Gastrocnemius medialis (tissue), 4 donors: ENCODE measurements at regions not wholly inside any gene's neighbourhood (a gene's known extent, or its start where the extent isn't known, plus 50 kb on each side); places are given as distances from the start of the nearest gene placed in this dataset.

ENCODE experiments used
- ATAC-seq, 2 donors: fragments of 150-250 bp; one replicate each; pipeline ENCODE4 v1.9.1; 2016
- DNase-seq, 2 donors: peaks; one replicate each; pipeline ENCODE4 v3.0.0-alpha.2; 2019
- H3K27ac ChIP-seq, 4 donors: fragments of 200-600 bp; sonication (generic); 1 replicate in 1 of 4; 2 replicates in 3 of 4; pipeline ENCODE4 v1.5.1; 2016 to 2018; ENCODE audit warnings: mild to moderate bottlenecking in 2 of 4, moderate library complexity in 1 of 4
- H3K27me3 ChIP-seq, 3 donors: fragments of 200-600 bp; sonication (generic) in 2 of 3; 1 replicate in 1 of 3; 2 replicates in 2 of 3; pipeline versions ENCODE4 v1.5.1 to v1.6.0; 2016 to 2019; ENCODE audit warnings: mild to moderate bottlenecking in 1 of 3, moderate library complexity in 1 of 3
- H3K36me3 ChIP-seq, 2 donors: fragments of 200-600 bp; sonication (generic) in 1 of 2; one replicate each; pipeline ENCODE4 v1.5.1; 2017 to 2018
- H3K4me1 ChIP-seq, 2 donors: fragments of 200-600 bp; sonication (generic) in 1 of 2; one replicate each; pipeline ENCODE4 v1.5.1; 2016 to 2017; ENCODE audit warnings: mild to moderate bottlenecking in 2 of 2
- H3K4me3 ChIP-seq, 4 donors: fragments of 200-600 bp; sonication (generic) in 3 of 4; 1 replicate in 1 of 4; 2 replicates in 3 of 4; pipeline ENCODE4 v1.5.1; 2016 to 2019; ENCODE audit warnings: mild to moderate bottlenecking in 2 of 4
- H3K9me3 ChIP-seq, 3 donors: fragments of 200-600 bp; sonication (generic) in 2 of 3; 1 replicate in 1 of 3; 2 replicates in 2 of 3; pipeline ENCODE4 v1.5.1; 2016 to 2019
- CTCF ChIP-seq, 5 experiments: fragments of 450-650 bp in 3 of 5; fragments of 200-600 bp in 2 of 5; sonication (generic) in 2 of 5; IDR thresholded peaks in 4 of 5; conservative IDR thresholded peaks in 1 of 5; 1 replicate in 4 of 5; 2 replicates in 1 of 5; pipeline ENCODE4 v1.5.1; 2016 to 2019; ENCODE audit warnings: antibody characterized with exemption in 5 of 5, mild to moderate bottlenecking in 3 of 5, moderate library complexity in 3 of 5
- POLR2A ChIP-seq, 2 donors: fragments of 450-650 bp; IDR thresholded peaks; one replicate each; pipeline ENCODE4 v1.6.1; 2017; ENCODE audit warnings: antibody characterized with exemption in 2 of 2, mild to moderate bottlenecking in 2 of 2, moderate library complexity in 2 of 2
- in situ Hi-C, 4 donors: fragments of 200-750 bp; cut with MboI; loops; one replicate each; pipeline versions ENCODE4 v1.15.0 to v1.8.0; 2017; ENCODE audit warnings: low sequenced_read_pairs in 4 of 4
- intact Hi-C: fragments of 100-400 bp; cut with DNase I; formaldehyde crosslinking; loops from one replicate; pipeline ENCODE4 v1.15.1; 2023; ENCODE audit warnings: low total_unique reads

- no peak for ATAC-seq
- in situ Hi-C loops = no loop called here
- no peaks in the 10 kb centered on the region for H3K9me3 ChIP-seq
Observed at GRCh38 chr11:95294701-95295100, 63.7 kb upstream of the SESN3 start.

GRCh38 chr11:95293116-95293515, 62.1 kb upstream of the SESN3 start:
- Histone ChIP-seq H3K9me3 (no peaks in the 10 kb centered on the region), H3K27me3 (no peaks in the 10 kb centered on the region), H3K27ac (no peak overlapping the region), H3K36me3 (no peaks in the 10 kb centered on the region), H3K4me1 (no peaks in the 10 kb centered on the region), H3K4me3 (no peak overlapping the region)
- intact Hi-C loops (no loop called here), in situ Hi-C loops (no loop called here)
- TF ChIP-seq POLR2A (IDR thresholded peaks at IDR 0.05) (no peak), CTCF (IDR thresholded peaks at IDR 0.05 in 4 of 5, conservative IDR thresholded peaks at IDR 0.05 in 1 of 5) (no peak)
- DNase-seq (no peak), ATAC-seq (no peak)

More at GRCh38 chr11:95294701-95295100, 63.7 kb upstream of the SESN3 start:
- TF ChIP-seq CTCF (IDR thresholded peaks at IDR 0.05 in 4 of 5, conservative IDR thresholded peaks at IDR 0.05 in 1 of 5) (no peak), POLR2A (IDR thresholded peaks at IDR 0.05) (no peak)
- no peaks in the 10 kb centered on the region for H3K4me1 ChIP-seq
- no peak for DNase-seq
- intact Hi-C loops = no loop called here
- H3K27ac ChIP-seq = no peak overlapping the region
- H3K4me3 ChIP-seq = no peak overlapping the region
- H3K27me3 ChIP-seq = no peaks in the 10 kb centered on the region
- no peaks in the 10 kb centered on the region for H3K36me3 ChIP-seq

GRCh38 chr11:95291946-95292345, 60.9 kb upstream of the SESN3 start:
- TF ChIP-seq POLR2A (IDR thresholded peaks at IDR 0.05) (no peak), CTCF (IDR thresholded peaks at IDR 0.05 in 4 of 5, conservative IDR thresholded peaks at IDR 0.05 in 1 of 5) (no peak)
- no peak for DNase-seq
- Histone ChIP-seq H3K36me3 (no peaks in the 10 kb centered on the region), H3K4me1 (no peaks in the 10 kb centered on the region), H3K9me3 (no peaks in the 10 kb centered on the region), H3K4me3 (no peak overlapping the region), H3K27ac (no peak overlapping the region), H3K27me3 (no peaks in the 10 kb centered on the region)
- intact Hi-C loops (no loop called here), in situ Hi-C loops (no loop called here)
- ATAC-seq = no peak

- Histone ChIP-seq H3K36me3 (no peaks in the 10 kb centered on the region), H3K27me3 (no peaks in the 10 kb centered on the region), H3K4me3 (no peak overlapping the region), H3K9me3 (no peaks in the 10 kb centered on the region), H3K27ac (no peak overlapping the region), H3K4me1 (no peaks in the 10 kb centered on the region)
- intact Hi-C loops = no loop called here
- no peak for ATAC-seq
- in situ Hi-C loops = no loop called here
- TF ChIP-seq POLR2A (IDR thresholded peaks at IDR 0.05) (no peak), CTCF (IDR thresholded peaks at IDR 0.05 in 4 of 5, conservative IDR thresholded peaks at IDR 0.05 in 1 of 5) (no peak)
- DNase-seq = no peak
Observed at GRCh38 chr11:95289378-95290101, 58.5 kb upstream of the SESN3 start.
